HG03097 (cell line): ENCODE measurements at regions not wholly inside any gene's neighbourhood (a gene's known extent, or its start where the extent isn't known, plus 50 kb on each side); places are given as distances from the start of the nearest gene placed in this dataset.

Experiments used
- ATAC-seq: cut with Tn5 transposase; IDR thresholded peaks from one replicate; pipeline ENCODE4 v1.9.1; 2021; ENCODE audit not compliant: unreplicated experiment, low FRiP score

DNA sequence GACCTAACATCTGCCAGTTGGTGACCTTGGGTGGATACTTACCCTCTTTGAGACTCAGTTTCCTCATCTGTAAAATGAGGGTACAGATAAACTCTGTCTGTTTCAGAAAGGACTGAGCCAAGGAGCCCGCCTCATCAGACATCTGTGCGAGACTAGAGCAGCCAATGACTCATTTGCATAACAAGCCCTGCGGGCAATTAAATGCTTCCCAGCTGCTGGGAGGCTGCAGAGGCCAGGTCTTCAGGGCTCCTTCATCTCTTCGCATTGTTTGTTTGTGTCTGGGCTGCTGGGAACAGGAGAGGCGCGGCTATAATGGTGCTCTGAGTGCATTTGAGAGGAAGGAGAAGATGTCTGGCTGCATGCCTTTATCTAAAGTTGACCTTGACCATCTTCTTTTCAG is 85.0 kb downstream of the ADRA2C start:
- ATAC-seq, result no peak

DNA sequence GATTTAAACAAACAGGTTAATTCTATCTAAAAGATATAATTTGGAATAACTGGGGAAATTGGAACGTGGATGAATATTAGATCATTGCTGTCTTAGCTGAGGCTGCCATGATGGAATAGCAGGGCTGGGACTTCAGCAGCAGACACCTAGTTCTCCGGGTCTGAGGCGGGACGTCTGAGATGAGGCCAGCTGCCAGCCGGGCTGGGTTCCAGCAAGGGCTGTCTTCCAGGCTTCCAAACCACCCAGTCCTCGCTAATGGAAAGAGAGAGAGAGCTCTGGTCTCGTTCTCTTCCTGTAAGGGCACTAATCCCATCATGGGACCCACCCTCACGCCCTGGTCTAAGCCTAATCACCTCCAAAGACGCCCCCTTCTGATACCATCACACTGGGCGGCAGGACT is 85.7 kb downstream of the ADRA2C start:
- no peak for ATAC-seq

DNA sequence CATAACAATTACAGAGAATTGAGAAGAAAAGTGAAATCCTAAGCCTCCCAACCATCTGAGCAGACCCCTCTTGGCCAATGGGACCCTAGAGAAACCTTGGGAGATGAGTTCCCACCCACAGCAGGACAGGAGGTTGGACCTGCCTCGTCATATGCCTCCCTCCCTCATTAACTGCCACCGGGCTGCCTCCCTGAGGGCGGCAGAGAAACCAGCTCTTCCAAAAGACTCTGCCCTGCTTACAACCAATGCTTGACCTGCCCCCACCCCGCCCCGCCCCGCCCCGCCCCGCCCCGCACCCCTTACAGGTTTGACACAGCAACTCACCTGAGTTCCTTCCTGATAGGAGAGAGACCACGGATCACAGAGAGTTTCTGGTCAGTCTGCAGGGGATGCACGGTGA is 86.1 kb downstream of the ADRA2C start:
- ATAC-seq, result no peak

DNA sequence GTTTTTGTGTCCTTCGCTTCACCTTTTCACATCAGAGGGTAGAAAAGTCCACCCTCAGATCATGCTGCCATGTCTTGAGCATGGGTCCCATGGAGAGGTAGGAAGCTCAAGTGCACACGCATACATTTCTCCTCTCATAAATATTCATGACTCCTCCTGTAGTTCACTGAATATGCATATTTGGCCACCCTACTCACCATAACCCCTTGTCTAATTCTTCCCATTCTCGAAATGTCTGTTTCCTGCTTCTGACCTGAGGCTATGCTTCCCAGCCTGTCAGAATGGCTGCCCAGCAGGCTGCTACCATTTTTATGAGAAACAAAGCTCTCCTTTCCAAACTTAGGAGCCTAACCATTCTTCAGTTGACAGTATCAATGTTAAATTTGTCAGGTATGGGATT is 86.5 kb downstream of the ADRA2C start:
- no peak for ATAC-seq

DNA sequence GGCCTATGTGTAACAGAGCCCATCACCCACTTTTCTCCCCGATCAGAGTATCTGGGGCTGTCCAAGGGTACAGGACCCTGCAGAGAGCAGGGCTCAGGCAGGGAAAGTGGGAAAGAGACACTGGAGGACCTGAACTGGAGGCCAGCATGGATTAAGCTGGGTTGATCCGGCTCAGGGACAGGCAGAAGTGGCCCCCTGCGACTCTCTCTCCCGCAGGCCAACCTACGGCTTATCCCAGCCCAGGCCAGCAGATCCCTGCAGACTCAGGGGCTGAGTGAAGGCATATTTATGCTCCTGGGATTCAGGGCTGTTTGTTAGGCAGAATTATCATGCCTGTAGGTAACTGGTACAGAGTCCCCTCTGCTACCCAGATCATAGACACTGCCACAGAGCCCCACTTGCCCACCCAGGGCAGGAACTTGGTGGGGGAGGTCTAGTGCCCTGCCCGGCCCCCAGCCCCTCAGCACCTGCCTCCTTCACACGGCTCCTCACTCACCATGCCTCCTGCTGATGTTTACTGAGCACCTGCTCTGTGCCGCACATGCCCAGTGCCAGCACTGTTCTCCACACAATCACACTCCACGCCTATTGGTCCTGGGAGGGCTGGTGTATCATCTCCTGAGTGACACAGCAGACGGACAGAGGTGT is 87.3 kb downstream of the ADRA2C start:
- no peak for ATAC-seq

DNA sequence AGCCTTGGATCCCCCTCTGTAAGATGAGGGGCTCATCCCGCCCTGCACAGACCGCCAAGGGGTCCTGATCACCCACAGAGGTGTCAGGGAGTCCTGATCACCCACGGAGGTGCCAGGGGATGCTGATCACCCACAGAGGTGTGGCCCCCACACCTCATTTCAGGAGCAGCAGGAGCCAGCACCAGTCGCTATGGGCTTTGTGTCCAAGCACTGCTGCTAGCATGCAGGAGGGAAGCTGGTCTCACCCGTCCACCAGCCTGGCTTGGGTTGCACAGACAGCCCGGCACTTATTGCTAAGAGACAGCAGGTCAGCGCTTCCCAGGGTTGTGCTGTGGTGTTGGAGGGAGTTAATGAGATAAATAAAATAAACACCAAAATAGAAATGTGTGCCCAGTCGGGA is 88.5 kb downstream of the ADRA2C start:
- no peak for ATAC-seq

DNA sequence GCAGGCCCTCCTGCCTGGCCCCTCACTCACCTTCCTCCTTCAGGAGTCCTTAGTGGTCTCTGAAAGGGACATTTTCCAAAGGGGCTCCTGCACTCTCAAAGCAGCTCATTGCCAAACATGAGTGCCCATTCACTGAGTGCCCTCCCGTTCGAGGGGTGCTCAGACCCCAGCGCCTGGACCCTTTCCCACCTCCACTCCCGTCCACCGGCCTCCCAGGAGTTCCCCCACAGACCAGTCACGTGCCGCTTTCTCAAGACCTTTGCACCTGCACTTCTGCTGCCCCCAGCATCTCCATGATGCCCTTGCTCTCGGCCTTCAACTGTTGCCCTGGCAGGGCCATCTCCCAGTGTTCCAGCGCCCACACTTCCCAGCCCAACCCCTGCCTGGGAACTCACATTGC is 89.5 kb downstream of the ADRA2C start:
- ATAC-seq, result no peak

DNA sequence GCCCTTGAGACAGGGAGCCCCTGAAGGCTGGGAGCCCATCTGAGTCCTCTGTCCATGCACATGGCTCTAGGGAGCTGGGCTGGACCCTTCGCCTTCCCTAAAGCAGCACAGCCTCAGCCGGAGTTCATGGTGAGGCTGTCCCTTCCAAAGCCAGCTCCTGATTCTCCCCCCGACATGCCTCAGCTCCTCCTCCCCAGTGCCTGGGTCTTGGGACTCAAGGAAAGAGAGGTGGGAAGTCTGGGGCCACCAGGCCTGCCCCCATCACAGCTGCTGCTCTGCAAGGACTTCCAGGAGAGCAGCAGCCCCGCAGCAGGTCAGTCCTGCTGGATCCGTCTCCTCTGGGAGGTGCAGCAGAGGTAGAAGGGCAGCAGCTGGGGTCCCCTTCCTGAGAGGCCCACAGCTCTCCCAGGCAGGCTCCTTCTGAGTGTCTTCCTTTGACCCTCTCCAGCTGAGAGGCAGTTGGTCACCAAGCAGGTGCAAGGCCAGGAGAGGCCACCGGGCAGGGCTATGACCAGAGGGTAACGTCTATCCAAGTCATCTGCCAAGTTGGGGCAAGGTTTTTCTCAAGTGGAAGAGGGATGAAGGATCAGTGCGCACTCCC is 90.5 kb downstream of the ADRA2C start:
- ATAC-seq, result no peak

DNA sequence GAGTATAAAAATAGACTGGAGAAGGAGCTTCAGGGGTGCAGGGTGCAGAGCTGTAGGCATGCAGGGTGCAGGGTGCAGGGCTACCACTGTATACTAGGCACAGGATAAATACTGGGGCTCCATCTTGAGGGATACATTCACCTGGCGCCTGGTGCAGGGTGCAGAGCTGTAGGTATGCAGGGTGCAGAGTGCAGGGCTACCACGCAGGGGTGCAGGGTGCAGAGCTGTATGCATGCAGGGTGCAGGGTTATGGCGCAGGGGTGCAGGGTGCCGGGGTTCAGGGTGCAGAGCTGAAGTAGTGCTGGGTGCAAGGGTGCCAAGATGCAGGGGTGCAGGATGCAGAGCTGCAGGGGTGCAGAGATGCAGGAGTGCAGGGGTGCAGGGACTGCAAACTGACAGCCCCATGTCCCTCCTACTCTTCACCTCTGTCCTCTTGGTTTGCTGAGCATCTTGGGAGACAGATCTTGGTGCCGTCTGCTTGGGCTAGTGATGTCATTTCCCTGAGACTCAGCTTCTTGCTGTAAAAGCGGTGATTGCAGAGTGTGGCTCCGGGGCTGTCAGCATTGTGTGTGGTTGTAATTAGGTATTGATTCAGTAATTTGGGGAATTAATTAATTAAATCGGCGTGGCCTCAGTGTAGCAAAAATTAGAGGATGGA is 91.2 kb downstream of the ADRA2C start:
- no peak for ATAC-seq

DNA sequence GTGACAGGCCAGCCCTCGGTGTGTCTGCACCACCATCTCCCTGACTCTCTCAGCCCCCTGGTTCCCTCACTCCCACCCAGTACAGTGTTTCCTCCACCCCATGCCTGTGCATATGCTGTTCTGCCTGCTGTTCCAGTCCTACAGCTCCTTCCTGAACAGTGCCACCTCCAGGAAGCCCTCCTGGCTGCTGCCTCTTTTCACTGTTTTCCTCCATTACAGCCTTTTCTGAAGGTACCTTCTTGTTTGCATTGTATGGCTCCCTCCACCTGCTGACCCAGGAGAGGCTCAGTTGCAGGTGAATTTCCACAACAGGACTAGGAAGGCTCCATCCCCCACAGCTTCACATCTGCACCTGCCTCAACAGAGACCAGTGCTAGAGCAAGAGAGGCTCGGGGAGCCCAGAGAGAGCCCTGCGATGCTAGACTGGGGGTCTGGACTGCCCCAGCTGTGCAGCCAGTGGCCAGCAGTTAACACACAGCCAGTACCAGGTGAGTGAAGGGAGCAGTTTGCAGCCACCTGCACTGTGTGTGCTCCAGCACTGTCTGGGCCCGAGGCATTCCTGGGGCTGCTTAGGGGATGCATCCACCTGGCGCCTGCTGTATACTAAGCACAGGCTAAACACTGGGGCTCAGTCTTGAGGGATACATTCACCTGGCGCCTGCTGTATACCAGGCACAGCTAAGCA is 92.0 kb downstream of the ADRA2C start:
- no peak for ATAC-seq

DNA sequence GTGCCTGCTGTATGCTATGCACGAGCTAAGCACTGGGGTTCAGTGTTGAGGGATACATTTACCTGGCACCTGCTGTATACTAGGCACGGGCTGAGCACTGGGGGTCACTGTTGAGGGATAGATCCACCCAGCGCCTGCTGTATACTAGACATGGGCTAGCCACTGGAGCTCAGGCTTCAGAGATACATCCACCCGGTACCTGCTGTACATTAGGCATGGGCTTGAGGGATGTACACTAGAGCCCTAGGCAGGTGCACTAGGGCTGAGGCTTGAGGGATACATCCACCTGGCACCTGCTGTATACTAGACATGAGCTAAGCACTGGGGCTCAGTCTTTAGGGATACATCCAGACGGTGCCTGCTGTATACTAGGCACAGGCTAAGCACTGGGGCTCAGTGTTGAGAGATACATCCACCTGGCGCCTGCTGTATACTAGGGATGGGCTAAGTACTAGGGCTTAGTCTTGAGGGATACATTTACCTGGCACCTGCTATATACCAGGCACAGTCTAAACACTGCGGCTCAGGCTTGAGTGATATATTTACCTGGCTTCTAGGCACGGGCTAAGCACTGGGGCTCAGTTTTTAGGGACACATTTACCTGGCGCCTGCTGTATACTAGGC is 92.7 kb downstream of the ADRA2C start:
- no peak for ATAC-seq

DNA sequence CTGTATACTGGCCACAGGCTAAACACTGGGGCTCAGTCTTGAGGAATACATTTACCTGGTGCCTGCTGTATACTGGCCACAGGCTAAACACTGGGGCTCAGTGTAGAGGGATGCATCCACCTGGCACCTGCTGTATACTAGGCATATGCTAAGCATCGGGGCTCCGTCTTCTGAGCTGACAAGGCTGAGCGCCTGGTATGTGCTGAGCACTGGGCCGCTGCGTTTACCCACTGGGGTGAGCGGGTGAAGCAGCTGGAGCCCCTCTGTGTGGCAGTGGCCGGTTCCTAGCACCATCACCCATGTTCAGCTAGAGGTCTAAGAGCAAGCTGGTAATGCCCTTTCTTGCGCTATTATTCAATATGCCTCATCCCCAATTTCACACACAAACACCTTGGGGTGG is 93.4 kb downstream of the ADRA2C start:
- ATAC-seq, result no peak

DNA sequence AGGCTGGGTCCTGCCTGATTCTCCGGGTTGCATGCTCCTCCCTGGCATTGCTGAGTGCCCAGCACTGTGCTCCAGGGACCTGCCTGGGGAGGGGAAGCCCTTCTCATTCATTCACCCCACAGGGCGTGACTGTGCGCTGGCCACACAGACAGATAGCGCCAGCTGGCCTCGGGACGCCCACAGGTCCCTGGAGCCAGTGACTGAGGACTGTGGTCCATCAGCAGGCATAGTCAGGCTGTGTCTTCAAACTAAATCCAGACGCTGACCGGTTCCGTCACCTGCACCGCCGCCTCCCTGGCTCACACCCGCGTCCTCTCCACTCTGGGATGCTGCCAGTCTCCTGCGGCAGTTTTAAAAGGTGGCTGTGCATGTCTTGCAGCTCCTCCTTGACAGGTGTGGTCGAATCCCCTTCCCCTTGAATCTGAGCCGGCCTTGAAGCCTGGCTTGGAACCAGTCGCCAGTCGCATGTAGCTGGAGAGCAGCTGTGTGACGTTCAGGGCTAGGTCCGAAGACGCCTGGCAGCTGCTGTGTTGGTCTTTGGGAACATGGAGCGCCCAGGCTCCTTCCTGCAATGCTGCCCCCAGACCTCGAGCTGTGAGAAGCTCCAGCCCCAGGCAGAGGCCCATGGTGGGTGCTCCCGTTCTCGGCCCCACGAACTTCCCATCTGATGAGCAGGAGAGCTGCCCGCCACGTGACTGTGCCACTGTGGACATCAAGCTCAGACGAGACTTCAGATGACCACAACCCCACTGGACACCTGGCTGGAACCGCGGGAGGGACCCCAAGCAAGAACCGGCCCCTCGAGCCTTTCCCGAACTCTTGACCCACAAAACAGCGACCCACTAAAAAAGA is 94.1 kb downstream of the ADRA2C start:
- ATAC-seq, result no peak

DNA sequence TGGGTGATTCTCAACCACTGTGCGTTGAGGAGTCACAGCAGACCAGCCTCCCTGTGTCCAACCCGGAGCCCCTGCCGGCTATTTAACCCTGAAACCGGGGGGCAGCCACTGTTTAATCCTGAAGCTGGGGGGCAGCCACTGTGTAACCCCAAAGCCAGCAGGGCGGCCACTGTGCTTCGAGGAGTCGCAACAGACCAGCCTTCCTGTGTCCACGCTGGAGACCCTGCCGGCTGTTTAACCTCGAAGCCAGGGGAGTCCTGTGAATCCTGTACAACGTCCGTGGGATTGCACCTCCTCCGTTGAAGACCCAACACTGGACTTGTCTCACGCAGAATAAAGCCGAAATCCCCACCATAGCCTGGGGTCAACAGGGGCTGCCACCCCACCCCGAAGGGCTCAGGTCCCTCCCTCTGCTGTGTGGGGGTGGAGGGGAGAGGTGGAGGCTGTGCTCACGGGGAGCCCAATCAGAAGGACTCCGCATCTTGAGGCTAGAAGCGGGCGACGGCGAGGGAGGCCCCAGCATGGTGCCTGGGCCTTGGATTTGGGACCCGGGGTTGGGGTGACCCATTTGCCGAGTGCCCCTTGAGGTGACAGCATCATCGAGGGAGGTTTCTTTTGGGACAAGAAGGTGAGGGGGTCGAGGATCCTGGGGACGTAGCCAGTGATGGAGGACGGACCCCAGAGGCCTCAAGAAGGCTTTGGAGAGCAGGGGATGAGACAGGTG is 94.9 kb downstream of the ADRA2C start:
- no peak for ATAC-seq

DNA sequence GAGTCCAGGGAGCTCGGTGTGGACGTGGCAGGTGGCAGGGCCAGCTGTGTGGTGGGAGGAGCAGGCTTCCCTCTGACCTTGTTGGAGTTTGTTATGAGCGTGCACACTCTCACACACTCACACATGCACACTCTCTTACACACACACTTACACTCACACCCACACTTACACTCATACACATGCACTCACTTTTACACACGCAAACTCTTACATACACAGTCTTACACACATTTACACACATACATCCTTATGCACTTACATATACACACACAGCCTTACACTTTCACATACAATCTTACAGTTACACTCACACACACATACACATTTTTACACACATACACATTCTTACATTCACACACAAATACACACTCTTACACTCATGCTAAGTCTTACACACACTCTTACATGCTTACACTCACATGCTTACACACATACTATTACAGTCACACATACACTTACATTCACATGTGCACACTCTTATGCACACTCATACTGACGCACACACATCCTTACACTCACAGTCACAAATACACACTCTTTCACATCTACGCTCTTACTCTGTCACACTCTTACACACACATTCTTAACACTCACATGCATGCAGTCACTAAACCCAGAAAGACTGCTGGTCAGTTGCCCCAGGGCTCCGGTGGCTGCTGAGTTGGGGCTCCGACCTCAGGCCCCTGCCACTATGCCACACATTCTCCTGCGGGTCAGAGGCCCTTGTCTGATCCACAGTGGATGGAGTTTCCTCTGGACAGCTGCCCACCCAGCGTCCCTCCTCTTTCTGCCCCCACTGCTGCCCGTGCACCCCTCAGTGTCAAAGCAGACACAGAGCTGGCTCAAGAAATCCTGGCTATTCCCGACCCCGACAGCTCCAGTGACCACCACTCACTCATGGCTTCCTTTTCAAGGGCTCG is 95.8 kb downstream of the ADRA2C start:
- ATAC-seq, result no peak

DNA sequence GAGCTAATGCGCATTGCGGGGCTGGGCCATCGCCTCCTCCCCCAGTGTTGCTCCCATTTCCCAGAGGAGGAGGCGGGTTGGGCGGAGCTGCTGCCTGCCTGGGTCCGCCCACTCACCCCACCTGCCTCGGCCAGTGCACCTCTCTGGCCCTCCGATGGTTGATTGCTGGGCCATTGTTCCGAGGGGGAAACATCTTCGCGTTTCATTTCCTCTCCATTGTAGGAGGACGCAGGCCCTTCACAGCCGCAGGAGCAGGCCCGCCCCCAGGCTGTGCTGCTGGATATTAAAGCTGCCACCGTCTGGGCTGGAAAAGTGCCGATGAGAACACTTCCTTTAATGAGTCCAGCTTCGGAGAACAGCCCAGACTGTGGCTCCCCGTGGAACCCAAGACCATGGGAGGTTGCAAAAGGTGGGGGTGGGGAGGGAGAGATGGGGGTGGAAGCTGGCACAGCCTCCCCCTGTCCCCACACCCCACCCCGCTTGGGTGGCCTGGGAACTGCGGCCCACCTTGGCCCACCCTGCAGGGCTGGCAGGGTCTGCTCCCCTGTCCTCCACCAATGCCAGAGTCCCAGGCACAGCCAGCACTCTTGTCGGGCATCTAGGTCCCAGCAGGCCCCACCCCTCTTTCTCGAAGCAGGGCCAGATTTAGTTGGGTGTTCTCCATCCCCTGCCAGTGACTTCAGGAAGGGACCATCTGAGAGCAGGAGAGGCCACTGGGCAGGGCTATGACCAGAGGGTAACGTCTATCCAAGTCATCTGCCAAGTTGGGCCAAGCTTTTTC is 96.6 kb downstream of the ADRA2C start:
- no peak for ATAC-seq

DNA sequence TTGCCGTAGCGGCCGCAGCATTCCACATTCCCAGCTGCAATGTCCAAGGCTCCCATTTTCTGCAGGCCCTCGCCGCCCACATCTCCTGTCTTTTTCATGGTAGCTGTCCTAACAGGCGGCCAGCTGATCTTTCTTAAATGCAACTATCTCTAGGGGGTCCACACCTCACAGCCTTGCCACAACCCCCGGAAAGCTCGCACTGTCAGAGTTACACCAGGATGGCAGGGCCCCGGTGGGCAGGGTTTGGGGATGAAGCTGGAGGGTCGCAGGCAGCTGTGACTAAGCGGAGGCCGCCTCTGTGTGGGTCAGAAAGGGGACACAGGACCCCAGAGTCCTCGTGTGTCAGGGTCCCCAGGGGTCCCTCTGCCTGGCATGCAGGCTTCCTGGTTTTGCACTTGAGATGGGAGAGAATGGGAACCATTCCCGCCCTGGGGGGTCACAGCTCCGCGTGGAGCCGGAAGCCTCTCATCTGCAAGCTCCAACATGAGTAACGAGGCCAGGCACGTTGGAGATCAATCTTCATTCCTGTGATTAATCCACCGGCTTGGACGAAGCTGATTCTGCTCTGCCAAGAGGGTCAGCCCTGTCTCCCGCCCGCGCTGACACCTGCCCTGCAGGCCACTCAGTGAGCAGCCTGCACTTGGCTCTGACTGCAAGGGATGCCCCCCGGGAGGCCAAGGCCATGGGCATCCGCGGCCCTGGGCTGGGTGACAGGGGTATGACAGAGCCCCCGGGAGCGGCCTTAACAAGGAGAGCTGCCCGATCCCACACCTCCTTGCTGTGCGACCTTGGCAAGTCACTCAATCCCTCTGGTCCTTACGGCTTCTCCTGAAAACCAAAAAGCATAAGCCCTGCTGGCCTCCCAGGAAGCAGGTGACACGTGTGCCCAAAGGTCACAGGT is 97.9 kb downstream of the ADRA2C start:
- no peak for ATAC-seq
